IMR-90 (cell line): ENCODE measurements at regions not wholly inside any gene's neighbourhood (a gene's known extent, or its start where the extent isn't known, plus 50 kb on each side); places are given as distances from the start of the nearest gene placed in this dataset.

Experiments used
- ATAC-seq: fragments of 200-7000 bp; cut with Tn5 transposase; 2 replicates; pipeline ENCODE4 v1.9.1; 2020; ENCODE audit warnings: low read depth, mild to moderate bottlenecking, moderate library complexity
- BruUV-seq: library from RNA; stranded (reverse); fragments of 400-500 nt; replicated peaks from 2 replicates; lab custom pipeline; 2021; lab: Mats Ljungman, UMichigan
- CTCF ChIA-PET: fragments of 300-600 bp; formaldehyde crosslinking; extraction: SDS; loops from one replicate; lab custom pipeline; 2021; ENCODE audit warnings: antibody characterized with exemption; lab: Yijun Ruan, JAX
- POLR2A ChIA-PET: fragments of 300-600 bp; sonication (Branson Sonifier 250); formaldehyde crosslinking; loops from one replicate; lab custom pipeline; 2022; ENCODE audit warnings: antibody characterized with exemption; ENCODE audit not compliant: unreplicated experiment; lab: Charles Lee
- DNase-seq: peaks from one replicate; pipeline ENCODE4 v3.0.0; 2013
- H2AFZ ChIP-seq: replicated peaks from 2 replicates; pipeline ENCODE3; 2013; ENCODE audit warnings: low read length, mild to moderate bottlenecking; ENCODE audit not compliant: poor library complexity
- H2AK5ac ChIP-seq: 2 replicates; pipeline ENCODE4 v1.6.1; 2013; ENCODE audit warnings: low read depth, low read length, inconsistent platforms
- H2AK9ac ChIP-seq: replicated peaks from 2 replicates; pipeline ENCODE3; 2013; ENCODE audit warnings: mild to moderate bottlenecking, low read depth, low read length, moderate library complexity; ENCODE audit not compliant: poor library complexity
- H2BK120ac ChIP-seq: 2 replicates; pipeline ENCODE4 v1.6.1; 2013; ENCODE audit warnings: low read depth, low read length, inconsistent platforms
- H2BK15ac ChIP-seq: 3 replicates; pipeline ENCODE4 v1.6.1; 2013; ENCODE audit warnings: low read depth, low read length, inconsistent platforms
- H2BK20ac ChIP-seq: 2 replicates; pipeline ENCODE4 v1.6.1; 2013; ENCODE audit warnings: low read depth, mild to moderate bottlenecking, inconsistent platforms, low read length, moderate library complexity
- H2BK5ac ChIP-seq: 2 replicates; pipeline ENCODE4 v1.6.1; 2013; ENCODE audit warnings: mild to moderate bottlenecking, low read depth, low read length, inconsistent platforms; ENCODE audit not compliant: poor library complexity, severe bottlenecking
- H3K14ac ChIP-seq: replicated peaks from 2 replicates; pipeline ENCODE4 v1.6.1; 2013; ENCODE audit warnings: low read depth, low read length, inconsistent platforms
- H3K18ac ChIP-seq: 2 replicates; pipeline ENCODE4 v1.6.1; 2013; ENCODE audit warnings: low read depth, low read length, control low read depth
- H3K23ac ChIP-seq: 2 replicates; pipeline ENCODE4 v1.6.1; 2013; ENCODE audit warnings: low read depth, low read length, inconsistent platforms
- H3K27ac ChIP-seq: 2 replicates; pipeline ENCODE4 v1.5.1; 2013; ENCODE audit warnings: mild to moderate bottlenecking, control low read depth, low read length; ENCODE audit not compliant: insufficient read depth
- H3K27me3 ChIP-seq: 2 replicates; pipeline ENCODE4 v1.6.1; 2013; ENCODE audit warnings: low read length; ENCODE audit not compliant: control insufficient read depth, insufficient read depth
- H3K36me3 ChIP-seq: 2 replicates; pipeline ENCODE4 v1.6.1; 2013; ENCODE audit warnings: low read length, mixed read lengths; ENCODE audit not compliant: control insufficient read depth, insufficient read depth
- H3K4ac ChIP-seq: 2 replicates; pipeline ENCODE4 v1.6.1; 2013; ENCODE audit warnings: low read depth, low read length, inconsistent platforms
- H3K4me1 ChIP-seq: 2 replicates; pipeline ENCODE4 v1.6.1; 2013; ENCODE audit warnings: low read length, mixed read lengths; ENCODE audit not compliant: control insufficient read depth, insufficient read depth
- H3K4me2 ChIP-seq: 2 replicates; pipeline ENCODE4 v1.6.1; 2013; ENCODE audit warnings: low read depth, mild to moderate bottlenecking, control low read depth, low read length, moderate library complexity
- H3K4me3 ChIP-seq: 2 replicates; pipeline ENCODE4 v1.5.1; 2013; ENCODE audit warnings: low read depth, mild to moderate bottlenecking, control low read depth, low read length, moderate library complexity; ENCODE audit not compliant: insufficient read depth
- H3K56ac ChIP-seq: 2 replicates; pipeline ENCODE4 v1.6.1; 2013; ENCODE audit warnings: low read length, inconsistent platforms; ENCODE audit not compliant: insufficient read depth; ENCODE audit errors: extremely low read depth
- H3K79me1 ChIP-seq, 2 experiments: 2 replicates each; pipeline ENCODE4 v1.6.1; 2013; ENCODE audit warnings: low read length in 2 of 2, inconsistent platforms in 1 of 2, low read depth in 1 of 2
- H3K9ac ChIP-seq: 2 replicates; pipeline ENCODE4 v1.6.1; 2013; ENCODE audit warnings: low read depth, low read length, control low read depth
- H3K9me1 ChIP-seq: 2 replicates; pipeline ENCODE4 v1.6.1; 2013; ENCODE audit warnings: low read length, inconsistent platforms; ENCODE audit not compliant: insufficient read depth
- H3K9me3 ChIP-seq: 2 replicates; pipeline ENCODE4 v1.6.1; 2013; ENCODE audit warnings: low read length; ENCODE audit not compliant: control insufficient read depth, insufficient read depth
- H4K20me1 ChIP-seq: 2 replicates; pipeline ENCODE4 v1.6.1; 2013; ENCODE audit warnings: low read length, inconsistent platforms; ENCODE audit not compliant: insufficient read depth
- H4K5ac ChIP-seq: 2 replicates; pipeline ENCODE4 v1.6.1; 2013; ENCODE audit warnings: mild to moderate bottlenecking, low read depth, low read length, control low read depth
- H4K8ac ChIP-seq, 2 experiments: 2 replicates each; pipeline ENCODE4 v1.6.1; 2013; ENCODE audit warnings: low read depth in 2 of 2, low read length in 2 of 2, control low read depth in 1 of 2, inconsistent platforms in 1 of 2
- H4K91ac ChIP-seq: 2 replicates; pipeline ENCODE4 v1.6.1; 2013; ENCODE audit warnings: low read depth, low read length, inconsistent platforms; ENCODE audit not compliant: insufficient read depth
- BHLHE40 ChIP-seq: fragments of 150-350 bp; IDR thresholded peaks from 2 replicates; pipeline ENCODE4 v1.6.1; 2016; ENCODE audit warnings: mild to moderate bottlenecking, low read depth, low read length
- CEBPB ChIP-seq: IDR thresholded peaks from 2 replicates; pipeline ENCODE4 v1.6.1; 2012; ENCODE audit warnings: low read depth, low read length, improper control_type of control experiment
- CHD1 ChIP-seq: IDR thresholded peaks from 2 replicates; pipeline ENCODE4 v1.6.1; 2012; ENCODE audit warnings: low read depth, low read length, improper control_type of control experiment
- WGBS, 2 experiments: methylation state at CpG; one replicate each; pipeline versions ENCODE4 v1.1.5 to v1.1.7; 2013; ENCODE audit warnings: missing lambda C conversion rate in 2 of 2; ENCODE audit not compliant: insufficient read length in 1 of 2; ENCODE audit errors: extremely low coverage in 2 of 2; 5-methylcytosine and 5-hydroxymethylcytosine counted together
- dilution Hi-C: fragments of 300-500 bp; cut with HindIII; formaldehyde crosslinking; loops from one replicate; pipeline ENCODE4 v1.14.3; 2018; ENCODE audit warnings: low sequenced_read_pairs; ENCODE audit not compliant: unreplicated experiment
- in situ Hi-C: fragments of 300-500 bp; cut with MboI; formaldehyde crosslinking; loops from 3 replicates; pipeline ENCODE4 v1.14.3; 2019; ENCODE audit warnings: low sequenced_read_pairs, inconsistent platforms, mixed read lengths
- intact Hi-C: fragments of 100-400 bp; cut with micrococcal nuclease; formaldehyde crosslinking; loops from 2 replicates; pipeline ENCODE4 v1.10.0; 2022

DNA sequence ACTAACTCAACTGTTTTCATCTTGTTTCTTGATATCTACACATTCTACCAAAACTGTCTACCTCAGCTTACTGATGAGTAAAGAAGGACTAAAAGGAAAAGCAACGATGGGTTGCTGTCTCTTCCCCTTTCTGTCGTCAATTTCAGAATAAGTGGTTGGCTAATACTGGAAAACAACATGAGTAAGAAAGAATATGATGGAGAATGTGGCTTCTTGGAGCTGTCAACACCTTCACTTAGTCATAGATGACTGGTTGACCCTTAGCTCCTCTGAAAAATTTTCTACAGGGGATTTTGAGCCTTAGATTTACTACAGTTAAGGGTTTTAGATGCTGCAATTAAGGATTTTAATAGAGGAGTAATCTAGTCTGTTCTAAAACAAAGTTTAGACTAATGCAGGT is 797.9 kb downstream of the TLE4 start:
- Histone ChIP-seq H3K23ac (no peak overlapping the region), H3K9ac (no peak overlapping the region), H3K4ac (no peak overlapping the region), H2AFZ (no peak overlapping the region), H3K4me2 (no peak overlapping the region), H3K79me1 (no peaks in the 10 kb centered on the region), H4K8ac (no peak overlapping the region), H3K9me1 (no peaks in the 10 kb centered on the region), H4K20me1 (no peaks in the 10 kb centered on the region), H3K27me3 (no peaks in the 10 kb centered on the region), H4K91ac (no peak overlapping the region), H3K4me3 (no peak overlapping the region), H3K27ac (no peak overlapping the region), H2BK5ac (no peak overlapping the region), H2BK20ac (no peak overlapping the region), H3K4me1 (no peaks in the 10 kb centered on the region), H2BK120ac (no peak overlapping the region), H3K18ac (no peak overlapping the region), H2BK15ac (no peak overlapping the region), H2AK9ac (no peak overlapping the region), H3K9me3 (no peaks in the 10 kb centered on the region; the same call in 1 of the 2 replicates), H3K56ac (no peak overlapping the region), H2AK5ac (no peak overlapping the region), H3K14ac (no peak overlapping the region), H3K36me3 (no peaks in the 10 kb centered on the region), H4K5ac (no peak overlapping the region)
- no peak for DNase-seq
- dilution Hi-C loops: no loop called here
- TF ChIP-seq BHLHE40: no peak
- TF ChIP-seq CHD1: no peak
- TF ChIP-seq CEBPB: no peak
- BruUV-seq: no TSS peak
- WGBS, 2 experiments: no CpG with 5 or more reads among the region's 2 CpGs
- CTCF ChIA-PET: no interaction called here
- intact Hi-C loops: no loop called here
- POLR2A ChIA-PET: no interaction called here
- no peak for ATAC-seq
- in situ Hi-C loops: no loop called here
